OCI-LY3 (cell line): ENCODE measurements at regions not wholly inside any gene's neighbourhood (a gene's known extent, or its start where the extent isn't known, plus 50 kb on each side); places are given as distances from the start of the nearest gene placed in this dataset.

Experiments used
- CTCF ChIP-seq: fragments of 200-600, 300-600 bp; sonication (generic); IDR thresholded peaks from 2 replicates; pipeline ENCODE4 v1.5.1; 2014; ENCODE audit warnings: antibody characterized with exemption, low read length, low read depth
- EZH2phosphoT487 ChIP-seq: fragments of 200-600 bp; shearing (Covaris generic); IDR thresholded peaks from 2 replicates; pipeline ENCODE4 v1.6.1; 2018; ENCODE audit warnings: antibody characterized with exemption, mixed run types, low read depth

- TF ChIP-seq CTCF (no peak), EZH2phosphoT487 (no peak)
Measured at GRCh38 chr3:80535286-80535685, 767.5 kb upstream of the ROBO1 start.
